ENCODE measurements at regions not wholly inside any gene's neighbourhood (a gene's known extent, or its start where the extent isn't known, plus 50 kb on each side); places are given as distances from the start of the nearest gene placed in this dataset.

GRCh38 chr20:51230727-51231126 lies 207.8 kb upstream of the KCNG1 start:
- TF ChIP-seq POLR2AphosphoS5 (IDR thresholded peaks at IDR 0.05) (no peak), POLR2A (IDR thresholded peaks at IDR 0.05) (no peak)
- TF ChIP-seq, protein P1, sequence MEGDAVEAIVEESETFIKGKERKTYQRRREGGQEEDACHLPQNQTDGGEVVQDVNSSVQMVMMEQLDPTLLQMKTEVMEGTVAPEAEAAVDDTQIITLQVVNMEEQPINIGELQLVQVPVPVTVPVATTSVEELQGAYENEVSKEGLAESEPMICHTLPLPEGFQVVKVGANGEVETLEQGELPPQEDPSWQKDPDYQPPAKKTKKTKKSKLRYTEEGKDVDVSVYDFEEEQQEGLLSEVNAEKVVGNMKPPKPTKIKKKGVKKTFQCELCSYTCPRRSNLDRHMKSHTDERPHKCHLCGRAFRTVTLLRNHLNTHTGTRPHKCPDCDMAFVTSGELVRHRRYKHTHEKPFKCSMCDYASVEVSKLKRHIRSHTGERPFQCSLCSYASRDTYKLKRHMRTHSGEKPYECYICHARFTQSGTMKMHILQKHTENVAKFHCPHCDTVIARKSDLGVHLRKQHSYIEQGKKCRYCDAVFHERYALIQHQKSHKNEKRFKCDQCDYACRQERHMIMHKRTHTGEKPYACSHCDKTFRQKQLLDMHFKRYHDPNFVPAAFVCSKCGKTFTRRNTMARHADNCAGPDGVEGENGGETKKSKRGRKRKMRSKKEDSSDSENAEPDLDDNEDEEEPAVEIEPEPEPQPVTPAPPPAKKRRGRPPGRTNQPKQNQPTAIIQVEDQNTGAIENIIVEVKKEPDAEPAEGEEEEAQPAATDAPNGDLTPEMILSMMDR (IDR thresholded peaks at IDR 0.05): no peak
